SIG-M5 treated with dmso at 0.1 percent for 504 hours (cell line): ENCODE measurements at regions not wholly inside any gene's neighbourhood (a gene's known extent, or its start where the extent isn't known, plus 50 kb on each side); places are given as distances from the start of the nearest gene placed in this dataset.
"Not testable (repeated sequence)": the region's sequence is repeated elsewhere in the genome, so short reads cannot be mapped to it uniquely, and the experiment has no call there.

Source experiments
- DNase-seq: peaks from one replicate; lab custom pipeline; 2025; ENCODE audit not compliant: unreplicated experiment; lab: John Stamatoyannopoulos, UW

- no peak for DNase-seq
Measured at GRCh38 chr7:156397249-156397648, 243.3 kb upstream of the RNF32 start.

- no peak for DNase-seq
Measured at GRCh38 chr7:156389116-156389692, 251.4 kb upstream of the RNF32 start.

GRCh38 chr7:156386097-156386496 lies 254.5 kb upstream of the RNF32 start:
- no peak for DNase-seq

GRCh38 chr7:156384706-156385105 lies 255.9 kb upstream of the RNF32 start:
- no peak for DNase-seq

GRCh38 chr7:156383526-156383925 lies 257.0 kb upstream of the RNF32 start:
- no peak for DNase-seq

- no peak for DNase-seq
Measured at GRCh38 chr7:156380261-156380660, 260.3 kb upstream of the RNF32 start.

GRCh38 chr7:156379324-156380070 lies 261.1 kb upstream of the RNF32 start:
- DNase-seq: no peak

GRCh38 chr7:156378806-156379205 lies 261.8 kb upstream of the RNF32 start:
- no peak for DNase-seq

GRCh38 chr7:156376317-156376716 lies 264.3 kb upstream of the RNF32 start:
- no peak for DNase-seq

- no peak for DNase-seq
Measured at GRCh38 chr7:156374335-156374734, 266.2 kb upstream of the RNF32 start.

- DNase-seq: not testable (repeated sequence)
Measured at GRCh38 chr7:156369929-156370328, 270.6 kb upstream of the RNF32 start.

- DNase-seq: no peak
Measured at GRCh38 chr7:156368053-156368843, 272.3 kb upstream of the RNF32 start.

- no peak for DNase-seq
Measured at GRCh38 chr7:156363751-156364150, 276.8 kb upstream of the RNF32 start.

- DNase-seq: no peak
Measured at GRCh38 chr7:156360835-156361234, 279.7 kb upstream of the RNF32 start.

GRCh38 chr7:156356551-156356950 lies 284.0 kb upstream of the RNF32 start:
- no peak for DNase-seq

GRCh38 chr7:156353352-156353751 lies 287.2 kb upstream of the RNF32 start:
- no peak for DNase-seq

GRCh38 chr7:156347703-156348248 lies 292.8 kb upstream of the RNF32 start:
- not testable (repeated sequence) for DNase-seq

- no peak for DNase-seq
Measured at GRCh38 chr7:156347132-156347531, 293.4 kb upstream of the RNF32 start.

GRCh38 chr7:156344595-156344994 lies 296.0 kb upstream of the RNF32 start:
- DNase-seq: no peak

GRCh38 chr7:156334636-156335035 lies 305.9 kb upstream of the RNF32 start:
- no peak for DNase-seq

- no peak for DNase-seq
Measured at GRCh38 chr7:156327916-156328315, 312.7 kb upstream of the RNF32 start.

GRCh38 chr7:156327474-156327873 lies 313.1 kb upstream of the RNF32 start:
- no peak for DNase-seq
